ENCODE measurements at regions not wholly inside any gene's neighbourhood (a gene's known extent, or its start where the extent isn't known, plus 50 kb on each side); places are given as distances from the start of the nearest gene placed in this dataset.

DNA sequence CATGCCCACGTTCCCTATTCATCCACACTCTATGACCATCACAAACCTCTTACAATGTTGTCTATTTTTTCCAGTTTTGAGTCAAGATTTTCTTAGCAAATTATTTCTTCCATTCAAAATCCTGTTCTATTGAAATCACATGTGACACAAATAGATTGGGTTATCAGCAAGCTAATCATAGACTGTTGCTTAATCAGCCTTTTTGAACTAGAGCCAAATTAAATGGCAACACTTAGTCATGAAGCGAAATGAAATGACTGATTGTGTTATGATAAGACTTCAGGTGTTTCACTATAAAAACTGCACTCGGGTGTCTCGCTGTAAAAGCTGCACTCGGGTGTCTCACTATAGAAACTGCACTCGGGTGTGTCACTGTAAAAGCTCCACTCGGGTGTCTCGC lies 890.0 kb upstream of the FRG1 start:
- DNase-seq: no peak

DNA sequence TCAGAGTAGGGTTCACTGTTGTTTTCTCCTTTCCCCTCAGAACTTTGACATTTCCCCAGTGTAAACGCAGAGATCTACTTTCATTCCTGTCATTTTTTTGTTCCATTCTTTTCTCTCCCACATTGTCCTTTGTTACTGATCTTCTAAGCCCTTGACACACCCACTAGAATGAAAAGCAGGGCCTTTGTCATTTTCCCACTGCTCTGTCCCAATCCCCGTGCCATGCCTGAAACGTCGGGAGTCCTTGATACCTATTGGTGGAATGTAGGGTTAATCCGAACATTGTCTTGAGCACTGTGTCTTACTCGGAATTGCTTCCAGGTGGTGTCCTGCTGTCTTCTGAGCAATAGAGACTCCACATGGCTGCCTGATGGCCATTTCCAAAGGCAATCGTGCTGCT lies 887.1 kb upstream of the FRG1 start:
- no peak for DNase-seq

DNA sequence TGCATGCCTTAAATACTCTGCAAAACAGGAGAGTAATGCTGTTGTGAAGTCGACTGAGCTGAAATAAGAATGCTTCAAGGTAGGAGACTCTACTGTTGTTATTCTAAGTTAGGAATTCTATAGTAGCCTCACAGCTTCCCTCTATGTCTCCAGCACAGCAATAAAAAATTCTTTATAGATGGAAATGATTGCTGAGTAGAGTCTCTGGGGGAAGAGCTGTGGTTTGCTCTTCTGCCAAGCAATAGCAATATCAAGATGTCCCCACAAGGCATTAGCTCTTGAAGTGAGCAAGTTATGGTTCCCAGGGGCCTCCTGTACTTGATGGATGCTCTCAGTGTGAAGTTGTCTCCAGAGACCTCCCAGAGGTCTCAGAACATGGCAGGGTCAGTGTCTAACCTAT lies 880.6 kb upstream of the FRG1 start:
- DNase-seq: no peak

DNA sequence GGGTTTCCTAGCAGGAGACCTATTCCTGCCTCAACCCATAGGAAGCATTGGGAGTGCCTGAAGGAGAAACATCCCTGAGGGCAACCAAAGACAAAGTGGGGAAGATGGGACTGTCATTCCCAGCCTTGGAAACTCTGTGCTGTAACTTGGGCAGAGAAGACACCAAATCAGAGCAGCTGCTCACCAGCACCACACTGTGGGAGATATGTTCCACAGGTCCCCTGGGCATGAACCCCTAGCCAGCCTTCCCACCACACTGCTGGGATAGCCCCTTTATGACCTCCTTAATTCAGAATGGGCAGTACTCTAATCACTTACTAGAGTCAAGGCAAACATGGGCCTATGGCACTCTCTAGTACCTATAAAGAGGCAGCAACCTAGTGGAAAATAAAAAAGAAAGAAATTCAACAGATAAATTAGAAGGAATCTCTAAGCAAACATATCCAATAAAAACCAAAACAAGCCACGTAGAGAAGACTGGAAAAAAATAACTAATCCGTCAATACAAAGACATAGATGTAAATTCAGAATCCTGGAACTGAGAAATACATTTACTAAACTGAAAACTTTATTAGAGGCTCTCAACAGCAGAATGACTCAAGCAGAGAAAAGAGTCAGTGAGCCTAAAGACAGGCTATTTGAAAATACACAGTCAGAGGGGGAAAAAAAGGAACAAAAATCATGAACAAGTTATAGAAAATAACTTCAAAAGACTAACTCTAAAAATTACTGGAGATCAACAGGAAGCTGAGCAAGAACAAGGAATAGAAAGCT lies 878.4 kb upstream of the FRG1 start:
- no peak for DNase-seq

DNA sequence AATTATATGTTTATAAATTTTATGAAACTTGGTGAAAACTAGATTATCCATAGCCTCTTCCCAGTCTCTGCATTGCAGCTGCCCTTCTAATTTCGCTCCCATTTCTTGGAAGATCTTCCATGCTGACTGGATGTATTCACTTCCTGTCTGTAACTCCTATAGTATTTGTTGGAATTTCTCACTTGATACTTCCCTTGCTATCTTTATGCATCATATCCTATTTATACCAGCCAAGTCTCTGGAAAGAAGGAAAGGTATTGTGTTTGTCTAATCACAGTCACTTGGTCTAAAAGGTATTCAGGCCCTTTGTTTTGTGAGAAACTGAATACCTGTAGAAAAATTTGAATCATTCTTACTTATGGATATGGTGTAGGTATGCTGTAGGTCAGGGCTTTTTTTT lies 870.9 kb upstream of the FRG1 start:
- no peak for DNase-seq

DNA sequence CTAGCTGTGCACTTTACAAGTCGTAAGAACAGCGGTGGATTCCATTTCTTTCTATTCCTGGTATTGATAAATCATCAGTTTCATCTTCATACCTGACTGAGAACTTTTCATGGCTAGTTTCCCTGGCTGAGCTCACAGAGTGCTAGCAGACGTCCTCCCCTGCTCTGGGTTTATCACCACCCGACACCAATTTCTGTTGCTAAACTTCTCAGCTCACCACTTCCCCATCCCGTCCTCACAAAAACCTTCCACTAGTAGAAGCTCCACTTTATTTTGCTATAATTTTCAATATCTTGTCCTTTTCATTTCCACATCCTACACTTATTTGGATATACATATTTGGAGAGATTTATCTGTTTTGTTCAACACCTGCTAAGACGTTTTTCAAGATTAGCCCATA lies 869.4 kb upstream of the FRG1 start:
- DNase-seq: no peak

DNA sequence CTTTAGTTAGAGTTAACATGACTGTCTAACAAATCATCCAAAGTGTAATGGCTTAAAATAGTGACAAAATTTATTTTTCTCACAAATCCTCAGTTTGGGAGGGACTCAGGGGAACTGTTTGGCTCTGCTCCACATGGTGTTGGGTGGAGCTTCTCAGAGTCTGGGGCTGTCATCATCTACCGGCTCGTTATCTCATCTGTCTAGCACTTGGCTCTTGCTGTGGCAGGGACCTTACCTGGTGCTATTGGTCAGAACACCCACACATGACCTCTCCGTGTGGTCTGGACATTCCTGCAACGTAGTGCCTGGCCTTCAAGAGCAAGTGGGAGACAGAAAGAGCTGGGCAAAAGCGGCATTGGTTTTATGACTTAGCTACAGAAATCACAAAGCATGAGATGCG lies 866.9 kb upstream of the FRG1 start:
- DNase-seq: no peak

DNA sequence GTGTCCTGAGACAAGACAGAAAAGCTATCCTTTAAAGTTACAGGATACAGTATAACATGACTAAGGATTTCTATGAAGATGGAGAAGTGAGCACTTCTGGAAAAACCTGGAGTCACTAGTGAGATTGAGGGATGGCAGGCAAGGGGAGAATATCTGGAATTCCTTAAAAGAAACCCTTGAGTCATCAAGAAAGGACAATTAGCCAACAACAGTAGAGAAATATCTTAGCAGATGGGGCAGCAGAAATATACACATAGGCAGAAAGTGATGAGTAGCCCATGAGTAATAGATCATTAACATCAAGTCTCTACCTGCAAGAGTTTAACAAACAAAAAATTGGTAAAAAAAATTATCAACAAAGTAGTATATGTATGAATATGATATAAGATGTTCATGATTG lies 858.8 kb upstream of the FRG1 start:
- no peak for DNase-seq

DNA sequence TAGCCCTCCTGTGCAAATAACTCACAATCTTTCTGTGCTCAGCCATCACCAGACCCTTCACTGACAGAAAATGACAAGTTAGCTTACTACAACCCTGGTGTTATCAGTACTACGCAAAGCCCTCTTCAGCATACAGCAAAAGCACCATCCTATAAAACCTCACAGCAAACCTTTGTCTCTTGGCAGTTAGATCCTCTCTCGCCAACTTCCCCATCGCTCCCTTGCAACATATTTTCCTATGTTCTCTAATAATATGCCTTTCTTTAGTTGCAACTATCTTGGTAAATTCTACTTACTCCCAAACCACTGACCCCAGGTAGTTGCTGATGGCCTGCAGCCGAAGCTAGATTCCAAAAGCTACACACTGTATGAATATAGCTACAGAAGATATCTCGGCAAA lies 856.9 kb upstream of the FRG1 start:
- DNase-seq: no peak

DNA sequence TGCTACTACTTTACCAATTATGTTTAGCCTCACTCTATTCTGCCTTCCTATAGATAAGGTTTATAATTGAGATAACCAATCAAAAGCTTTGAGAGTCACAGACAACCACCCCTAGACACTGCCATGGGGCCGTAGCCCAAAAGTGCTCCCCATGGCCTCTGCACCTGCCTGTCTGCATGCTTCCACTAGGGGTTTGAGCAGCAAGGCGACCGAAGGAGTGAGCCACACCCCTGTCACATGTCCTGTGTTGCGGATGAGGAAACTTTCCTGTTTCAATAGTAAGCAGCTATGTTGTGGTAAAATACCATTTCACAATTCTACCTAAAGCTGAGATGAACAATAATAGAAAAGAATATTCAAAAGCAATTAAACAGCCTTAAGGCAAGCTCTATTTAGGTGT lies 856.0 kb upstream of the FRG1 start:
- DNase-seq: no peak

DNA sequence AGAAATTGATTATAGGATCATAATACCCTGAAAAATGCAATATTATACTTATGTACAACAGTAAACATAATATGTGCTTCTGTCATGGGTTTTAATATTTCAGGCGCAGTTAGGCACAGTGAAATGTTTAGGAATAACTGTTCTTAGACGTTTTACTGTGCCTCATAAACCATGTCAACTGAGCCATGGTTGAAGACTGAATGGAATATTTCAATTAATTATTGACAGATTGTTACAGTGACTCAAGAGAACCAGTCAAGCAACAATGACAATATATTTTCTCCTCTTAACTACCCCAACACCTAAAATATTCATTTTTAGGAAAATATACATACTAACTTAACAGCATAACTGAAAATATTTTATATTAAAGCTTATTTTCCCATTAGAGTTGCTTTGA lies 852.7 kb upstream of the FRG1 start:
- DNase-seq: no peak

DNA sequence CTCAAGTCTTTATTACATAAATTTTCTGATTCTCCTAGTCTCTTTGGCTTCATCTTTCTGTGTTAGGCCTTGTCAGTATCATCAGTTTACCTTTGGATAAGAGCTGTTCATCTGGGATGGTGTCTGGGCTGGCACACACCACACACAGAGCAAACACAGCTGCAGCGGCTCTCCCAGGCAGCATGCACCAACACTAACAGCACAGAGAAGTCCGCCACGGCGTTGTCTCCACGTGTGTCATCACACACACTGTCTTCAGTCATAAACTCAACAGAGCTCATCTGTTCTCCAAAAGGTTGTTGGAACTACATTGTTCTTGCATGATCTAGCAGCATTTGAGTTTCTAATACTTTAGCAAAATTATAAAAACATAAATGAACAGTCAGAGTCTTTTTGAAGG lies 851.9 kb upstream of the FRG1 start:
- DNase-seq: peak; percentile 69

DNA sequence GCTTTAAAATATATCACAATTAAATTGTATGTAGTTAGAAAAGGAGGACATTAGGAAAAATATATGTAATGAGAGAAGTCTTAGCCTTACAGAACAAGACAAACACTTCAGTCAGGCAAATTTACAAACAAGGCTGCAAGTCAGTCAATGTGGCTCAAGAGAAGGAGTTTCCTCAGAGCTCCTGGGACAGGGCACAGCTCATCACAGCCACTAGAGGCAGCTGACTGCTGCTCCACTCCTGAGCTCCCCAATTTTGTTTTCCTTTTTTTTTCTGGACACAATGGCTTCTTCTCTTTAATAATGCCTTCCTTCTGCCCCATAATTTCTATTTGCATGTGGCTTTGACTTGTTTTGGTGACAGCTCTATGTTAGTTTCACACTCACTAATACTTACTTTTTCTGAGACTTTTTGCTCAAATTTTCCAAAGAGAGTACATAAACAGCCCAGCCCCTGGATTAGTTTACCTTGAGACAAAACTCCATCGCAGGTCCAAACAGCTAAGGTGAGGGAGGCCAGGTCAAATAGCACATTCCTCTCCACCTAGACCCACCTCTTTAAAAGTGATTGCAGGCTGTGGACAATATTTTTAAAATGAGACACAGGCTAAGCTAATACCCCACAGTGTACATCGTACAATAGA lies 850.4 kb upstream of the FRG1 start:
- DNase-seq: peak; percentile 31

DNA sequence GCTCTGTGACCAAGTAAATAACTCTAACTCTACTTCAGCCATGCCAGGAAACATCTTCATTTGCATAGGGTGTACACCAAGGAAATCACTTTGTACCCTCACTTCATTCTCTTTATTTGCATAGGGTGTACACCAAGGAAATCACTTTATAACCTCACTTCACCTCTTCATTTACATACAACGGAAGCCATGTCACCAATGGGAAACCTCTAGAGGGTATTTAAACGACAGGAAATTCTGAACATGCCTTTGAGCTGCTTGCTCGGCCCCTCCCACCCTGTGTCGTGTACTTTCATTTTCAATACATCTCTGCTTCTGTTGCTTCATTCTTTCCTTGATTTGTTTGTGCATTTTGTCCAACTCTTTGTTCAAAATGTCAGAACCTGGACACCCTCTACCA lies 848.1 kb upstream of the FRG1 start:
- DNase-seq: no peak

DNA sequence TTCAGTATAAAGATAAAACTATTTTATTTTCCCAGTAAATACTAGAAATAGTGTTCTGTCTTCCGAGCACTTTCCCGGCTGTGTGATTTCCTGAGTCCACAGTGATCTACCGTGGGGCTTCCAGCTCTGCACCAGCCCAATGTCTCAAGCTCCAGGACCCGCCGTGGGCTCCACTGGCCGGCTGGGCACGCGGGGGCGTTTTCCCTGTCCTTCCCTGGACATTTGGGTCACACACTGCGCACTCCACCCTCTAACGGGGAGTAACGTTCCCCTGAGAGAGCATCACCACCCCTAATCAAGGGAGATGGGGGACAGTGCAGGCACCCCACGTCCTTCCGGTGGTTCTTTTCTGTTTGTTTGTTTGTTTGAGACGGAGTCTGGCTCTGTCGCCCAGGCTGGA lies 844.6 kb upstream of the FRG1 start:
- no peak for DNase-seq

DNA sequence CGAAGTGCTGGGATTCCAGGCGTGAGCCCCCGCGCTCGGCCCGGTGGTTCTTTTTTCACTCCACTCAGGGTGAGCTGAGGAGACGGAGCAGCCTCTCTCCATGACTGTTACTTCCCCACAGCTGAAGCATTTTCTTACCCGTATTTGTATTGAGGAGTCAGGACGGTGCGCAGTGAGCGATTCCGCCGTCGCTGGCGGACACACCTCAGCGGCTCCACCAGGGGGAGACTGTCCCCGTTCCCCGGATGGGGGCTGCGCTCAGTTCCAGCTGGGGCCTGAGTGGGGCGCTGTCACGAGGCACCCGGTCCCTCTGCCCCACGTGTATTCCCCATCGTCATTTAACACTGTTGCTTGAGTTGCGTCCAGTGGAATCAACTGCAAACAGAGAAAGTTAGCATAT lies 844.0 kb upstream of the FRG1 start:
- DNase-seq: no peak

DNA sequence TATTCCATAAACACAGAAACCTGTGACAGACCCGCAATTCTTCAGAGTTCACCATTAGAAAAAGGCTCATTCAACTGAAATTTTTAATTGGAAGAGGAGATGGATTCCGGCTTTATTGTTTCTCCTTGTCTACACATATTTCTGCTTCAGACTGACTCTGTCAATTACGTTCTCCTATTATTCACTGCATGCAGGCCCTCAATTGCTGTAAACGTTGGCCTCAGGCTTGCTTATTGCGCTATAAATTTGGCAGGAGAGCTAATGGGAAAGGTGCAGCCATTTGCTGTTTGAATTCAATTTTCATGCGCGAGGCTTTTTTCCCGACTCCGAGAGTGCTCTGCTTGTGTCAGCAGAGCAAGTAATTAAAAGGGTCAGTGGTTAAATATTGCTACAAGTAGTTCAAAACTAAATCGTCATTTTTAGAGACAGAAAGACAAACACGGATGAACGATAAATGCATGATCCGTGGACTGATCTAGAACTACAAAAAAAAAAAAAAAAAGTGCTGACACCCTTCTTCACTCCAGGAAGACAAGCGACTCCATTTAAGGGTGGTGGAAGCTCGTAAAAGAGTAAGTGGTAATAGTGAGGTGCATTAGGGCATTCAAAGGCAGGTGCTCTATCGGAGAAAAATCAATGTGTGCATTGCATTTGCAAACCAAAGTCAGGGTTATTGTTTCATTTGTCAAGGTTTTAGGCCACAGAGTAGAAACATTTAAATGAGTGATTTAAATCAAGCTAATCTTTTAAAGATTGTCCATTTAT lies 841.6 kb upstream of the FRG1 start:
- no peak for DNase-seq

DNA sequence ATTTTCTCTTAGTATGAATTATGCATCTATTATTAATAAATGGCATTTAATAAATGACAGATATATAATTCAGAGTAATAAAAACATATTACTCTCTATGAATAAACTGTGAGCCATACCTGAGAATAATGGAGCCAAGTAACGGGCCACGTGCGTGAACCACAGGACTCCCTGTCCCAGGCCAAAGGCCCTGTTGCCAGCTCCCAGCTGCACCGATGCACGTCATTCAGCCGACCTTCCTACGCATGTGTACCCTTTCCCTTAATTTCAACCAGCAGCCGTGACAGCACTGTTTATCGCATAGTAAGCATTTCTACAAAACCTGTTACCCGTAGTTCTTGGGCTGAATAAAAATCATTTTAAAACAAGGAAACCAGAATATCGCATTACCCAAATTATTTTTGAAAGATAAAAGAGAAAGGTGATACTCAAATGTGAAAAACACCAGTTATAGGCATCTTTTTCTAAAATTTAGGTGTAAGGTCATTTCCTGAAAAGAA lies 827.2 kb upstream of the FRG1 start:
- DNase-seq: no peak

DNA sequence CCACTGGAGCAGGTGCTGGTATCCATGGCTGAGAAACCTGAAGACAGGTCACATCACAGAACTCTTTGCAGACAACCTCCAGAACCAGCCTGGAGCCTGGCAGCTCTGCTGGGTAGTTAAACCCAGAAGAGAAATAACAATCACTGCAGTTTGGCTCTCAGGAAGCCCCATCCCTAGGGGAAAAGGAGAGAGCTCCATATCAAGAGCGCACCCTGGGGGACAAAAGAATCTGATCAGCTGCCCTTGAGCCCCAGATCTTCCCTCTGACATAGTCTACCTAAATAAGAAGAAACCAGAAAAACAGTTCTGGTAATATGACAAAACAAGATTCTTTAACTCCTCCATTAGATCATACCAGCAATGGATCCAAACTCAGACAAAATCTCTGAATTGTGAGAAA lies 823.2 kb upstream of the FRG1 start:
- no peak for DNase-seq

DNA sequence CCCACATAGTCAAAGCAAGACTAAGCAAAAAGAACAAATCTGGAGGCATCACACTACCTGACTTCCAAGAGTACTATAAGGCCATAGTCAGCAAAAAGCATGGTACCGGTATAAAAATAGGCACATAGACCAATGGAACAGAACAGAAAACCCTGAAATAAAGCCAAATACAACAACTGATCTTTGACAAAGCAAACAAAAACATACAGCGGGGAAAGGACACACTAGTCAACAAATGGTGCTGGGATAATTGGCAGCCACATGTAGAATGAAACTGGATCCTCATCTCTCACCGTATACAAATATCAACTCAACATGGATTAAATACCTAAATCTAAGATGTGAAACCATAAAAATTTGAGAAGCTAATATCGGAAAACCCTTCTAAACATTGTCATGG lies 819.3 kb upstream of the FRG1 start:
- DNase-seq: peak; percentile 78

DNA sequence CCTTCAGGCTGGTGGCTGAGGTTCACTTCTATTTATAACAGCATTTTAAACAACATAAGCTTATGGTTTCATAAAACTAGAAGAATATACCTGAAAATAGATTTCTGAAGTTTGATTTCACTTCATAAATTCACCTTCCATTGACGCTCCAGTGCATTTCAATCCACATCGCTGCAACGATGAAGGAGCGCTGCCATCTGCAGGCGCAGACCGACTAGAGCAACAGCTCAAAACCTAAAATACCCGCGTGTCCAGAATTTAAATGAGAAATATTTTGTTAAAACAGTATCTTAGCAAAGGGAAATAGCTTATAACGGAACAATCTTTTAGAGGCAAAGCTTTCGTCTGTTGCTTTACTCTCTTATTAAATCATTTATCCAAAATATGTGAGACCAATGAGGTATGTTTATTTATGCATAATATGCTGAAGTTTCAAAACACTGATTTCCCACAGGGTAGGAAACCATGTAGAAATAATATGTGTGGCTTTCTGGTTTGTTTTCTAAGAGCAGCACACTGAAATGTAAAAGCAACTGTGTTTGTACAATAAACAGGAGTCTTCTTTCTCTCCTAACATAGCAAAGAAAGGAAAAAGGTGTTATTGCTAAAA lies 816.4 kb upstream of the FRG1 start:
- DNase-seq: peak; percentile 13

DNA sequence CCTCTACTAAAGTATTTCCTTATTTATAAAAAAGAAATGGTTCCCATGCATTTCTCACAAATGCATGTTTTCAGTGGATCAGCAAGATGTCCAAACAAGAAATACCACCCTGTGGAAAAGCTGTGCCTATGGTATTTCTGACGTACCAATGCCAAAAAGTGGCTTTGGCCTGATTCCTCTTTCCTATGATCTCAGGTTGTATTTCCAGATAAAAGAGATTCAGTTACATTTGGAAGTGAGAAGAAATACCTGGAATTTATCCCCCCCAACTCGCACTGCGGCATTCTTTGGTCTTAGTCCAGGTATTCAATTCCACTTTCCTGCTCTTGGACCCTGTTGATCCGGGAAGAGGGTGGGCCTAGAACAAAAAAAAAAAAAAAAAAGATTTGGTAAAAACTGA lies 815.9 kb upstream of the FRG1 start:
- no peak for DNase-seq

DNA sequence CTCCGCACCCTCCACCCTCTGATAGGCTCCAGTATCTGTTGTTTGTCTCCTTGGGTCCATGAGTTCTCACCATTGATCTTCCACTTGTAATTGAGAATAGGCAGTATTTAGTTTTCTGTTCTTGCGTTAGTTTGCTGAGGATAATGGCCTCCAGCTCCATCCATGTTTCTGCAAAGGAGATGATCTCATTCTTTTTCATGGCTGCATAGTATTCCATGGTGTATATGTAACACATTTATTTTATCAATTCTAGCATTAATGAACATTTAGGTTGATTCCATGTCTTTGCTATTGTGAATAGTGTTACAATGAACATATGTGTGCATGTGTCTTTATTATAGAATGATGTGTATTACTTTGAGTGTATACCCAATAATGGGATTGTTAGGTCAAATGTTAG lies 814.6 kb upstream of the FRG1 start:
- DNase-seq: no peak

DNA sequence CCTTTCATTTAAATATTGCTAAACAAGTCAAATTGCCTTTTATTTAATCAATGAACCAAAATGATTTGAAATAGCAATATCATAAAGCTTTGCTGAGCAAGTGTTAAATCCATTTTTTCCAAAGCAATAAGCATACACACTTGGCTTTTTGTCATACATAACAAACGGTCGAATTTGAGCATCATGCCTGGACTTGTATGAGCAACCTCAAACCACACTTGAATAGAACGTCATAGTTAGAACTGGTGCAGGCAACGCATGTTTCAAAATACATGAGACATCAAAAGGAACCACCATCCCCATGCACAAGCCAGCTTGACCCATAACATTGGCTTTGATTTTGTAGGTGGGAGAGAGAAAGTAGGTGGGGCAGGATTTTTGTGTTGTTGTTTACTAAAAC lies 812.3 kb upstream of the FRG1 start:
- DNase-seq: no peak

Data from NCI-H2029 treated with DMSO at 0.1 percent for 48 hours (cell line).